Lower leg skin (tissue), 4 donors: ENCODE measurements at regions not wholly inside any gene's neighbourhood (a gene's known extent, or its start where the extent isn't known, plus 50 kb on each side); places are given as distances from the start of the nearest gene placed in this dataset.

ENCODE experiments used
- DNase-seq, 2 donors: peaks; one replicate each; pipeline ENCODE4 v3.0.0-alpha.2; 2019; ENCODE audit warnings: low spot score in 2 of 2
- H3K4me3 ChIP-seq: fragments of 200-600 bp; sonication (generic); 2 replicates; pipeline ENCODE4 v1.5.1; 2017; ENCODE audit warnings: mild to moderate bottlenecking, low read depth; ENCODE audit not compliant: poor library complexity, severe bottlenecking
- POLR2A ChIP-seq, 2 donors: fragments of 450-650 bp; IDR thresholded peaks; one replicate each; pipeline ENCODE4 v1.6.1; 2016 to 2017; ENCODE audit warnings: antibody characterized with exemption in 2 of 2, mild to moderate bottlenecking in 1 of 2, moderate library complexity in 1 of 2
- WGBS, 2 donors: methylation state at CpG; one replicate each; pipeline ENCODE4 v1.1.5; 2018; 5-methylcytosine and 5-hydroxymethylcytosine counted together
- intact Hi-C: fragments of 100-400 bp; cut with DNase I; formaldehyde crosslinking; loops from one replicate; pipeline ENCODE4 v1.15.0; 2023; ENCODE audit warnings: low total_unique reads
- TF ChIP-seq, protein P1 (sequence below), 3 donors: fragments of 450-650 bp; IDR thresholded peaks; one replicate each; pipeline ENCODE4 v1.5.1; 2016; ENCODE audit warnings: antibody characterized with exemption in 3 of 3, mild to moderate bottlenecking in 3 of 3, moderate library complexity in 2 of 3

DNA sequence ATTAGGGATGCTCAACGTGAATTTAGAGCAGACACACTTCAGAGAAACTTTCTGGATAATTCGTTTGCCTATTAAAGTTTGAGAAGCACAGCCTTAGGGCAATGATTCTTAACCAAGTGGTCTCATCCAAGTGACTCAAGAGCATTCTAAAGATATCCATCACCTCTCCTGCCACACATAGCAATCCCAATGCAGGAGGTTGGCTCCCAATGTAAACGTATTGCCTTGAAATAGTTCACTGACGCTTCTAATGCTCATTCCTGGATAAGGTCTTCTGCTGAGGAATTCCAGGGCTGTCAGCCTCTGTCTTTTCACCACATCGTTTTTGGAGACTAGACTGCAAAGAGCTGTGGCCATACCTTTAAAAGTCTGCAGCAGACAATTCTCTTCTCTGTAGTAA is 279.8 kb upstream of the DACH1 start:
- 67 to 71% methylated on average over 5 of the region's 5 CpGs for WGBS, 2 donors
- intact Hi-C loops = no loop called here
- no peak for DNase-seq
- H3K4me3 ChIP-seq = no peak overlapping the region
- TF ChIP-seq, protein P1, sequence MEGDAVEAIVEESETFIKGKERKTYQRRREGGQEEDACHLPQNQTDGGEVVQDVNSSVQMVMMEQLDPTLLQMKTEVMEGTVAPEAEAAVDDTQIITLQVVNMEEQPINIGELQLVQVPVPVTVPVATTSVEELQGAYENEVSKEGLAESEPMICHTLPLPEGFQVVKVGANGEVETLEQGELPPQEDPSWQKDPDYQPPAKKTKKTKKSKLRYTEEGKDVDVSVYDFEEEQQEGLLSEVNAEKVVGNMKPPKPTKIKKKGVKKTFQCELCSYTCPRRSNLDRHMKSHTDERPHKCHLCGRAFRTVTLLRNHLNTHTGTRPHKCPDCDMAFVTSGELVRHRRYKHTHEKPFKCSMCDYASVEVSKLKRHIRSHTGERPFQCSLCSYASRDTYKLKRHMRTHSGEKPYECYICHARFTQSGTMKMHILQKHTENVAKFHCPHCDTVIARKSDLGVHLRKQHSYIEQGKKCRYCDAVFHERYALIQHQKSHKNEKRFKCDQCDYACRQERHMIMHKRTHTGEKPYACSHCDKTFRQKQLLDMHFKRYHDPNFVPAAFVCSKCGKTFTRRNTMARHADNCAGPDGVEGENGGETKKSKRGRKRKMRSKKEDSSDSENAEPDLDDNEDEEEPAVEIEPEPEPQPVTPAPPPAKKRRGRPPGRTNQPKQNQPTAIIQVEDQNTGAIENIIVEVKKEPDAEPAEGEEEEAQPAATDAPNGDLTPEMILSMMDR (IDR thresholded peaks at IDR 0.05) = no peak
- TF ChIP-seq POLR2A (IDR thresholded peaks at IDR 0.05) = no peak

DNA sequence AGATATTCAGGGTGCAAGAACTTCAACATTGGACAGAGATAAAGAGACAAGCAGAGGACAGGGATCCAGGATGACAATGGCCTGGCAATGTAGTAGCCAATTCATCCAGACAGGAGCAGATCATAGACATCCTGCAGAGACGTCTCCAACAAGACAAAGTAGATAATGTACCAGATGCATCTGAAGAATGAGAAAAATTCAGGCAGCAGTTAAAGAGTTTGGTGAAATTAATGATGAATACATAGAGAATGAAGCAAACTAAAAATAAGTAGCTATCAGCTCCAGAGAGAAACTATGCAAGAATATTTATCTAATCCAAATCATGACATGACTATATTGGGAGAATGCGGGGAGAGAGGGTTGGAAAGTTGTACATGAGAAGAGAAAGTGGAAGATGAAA is 278.4 kb upstream of the DACH1 start:
- WGBS, 2 donors = 86% methylated on average over 2 of the region's 2 CpGs
- no peak overlapping the region for H3K4me3 ChIP-seq
- TF ChIP-seq POLR2A (IDR thresholded peaks at IDR 0.05) = no peak
- intact Hi-C loops = no loop called here
- no peak for DNase-seq

DNA sequence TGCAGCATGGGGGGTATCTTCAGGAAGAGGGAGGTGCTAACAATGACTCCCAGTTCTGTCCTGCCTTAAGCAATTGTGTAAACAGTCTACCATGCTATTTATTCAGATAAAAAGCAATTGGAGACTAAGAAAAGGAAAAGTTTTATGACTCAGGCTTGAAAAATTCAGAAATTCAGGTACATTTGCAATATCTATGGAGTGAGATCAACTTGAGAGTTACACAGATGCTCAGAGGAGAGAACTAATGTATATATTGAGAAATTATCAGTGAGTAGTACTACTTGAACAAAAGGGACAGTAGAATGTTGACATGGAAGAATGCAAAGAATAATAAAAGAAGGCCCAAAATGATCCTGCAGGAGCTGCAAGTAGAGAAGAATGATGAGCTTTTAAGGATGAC is 277.6 kb upstream of the DACH1 start:
- H3K4me3 ChIP-seq = no peak overlapping the region
- intact Hi-C loops = no loop called here
- DNase-seq = no peak
- TF ChIP-seq POLR2A (IDR thresholded peaks at IDR 0.05) = no peak
- TF ChIP-seq, protein P1 (IDR thresholded peaks at IDR 0.05) = no peak

DNA sequence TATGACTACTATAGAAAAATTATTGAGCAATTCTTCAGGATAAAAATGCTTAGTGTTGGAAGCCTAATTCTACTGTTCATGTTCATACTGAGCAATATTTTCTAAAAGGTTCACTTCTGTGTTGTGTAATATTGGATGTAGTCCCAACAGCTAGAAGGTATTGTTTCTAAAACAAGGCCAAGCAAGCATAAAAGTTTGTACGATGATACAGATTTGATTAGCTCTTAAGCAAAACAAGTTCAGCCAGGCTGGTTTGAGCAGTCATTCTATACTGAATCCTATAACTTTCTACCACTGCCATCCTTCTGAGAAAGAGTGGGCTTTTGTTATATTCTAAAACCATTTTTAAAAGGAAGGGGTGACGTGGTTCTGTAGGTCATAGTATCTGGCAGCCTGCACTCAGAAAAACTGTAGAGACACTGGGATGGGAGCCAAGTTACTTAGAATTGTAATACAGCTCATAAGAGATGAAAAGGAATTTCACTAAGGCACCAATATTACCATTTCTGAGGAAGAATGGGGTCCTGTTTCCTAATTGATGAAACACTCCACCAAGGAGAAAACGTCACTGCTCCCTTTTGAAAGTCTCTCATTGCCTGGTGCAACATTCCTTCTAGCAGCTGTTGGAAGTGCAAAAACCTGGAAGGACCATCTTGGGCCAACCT is 275.0 kb upstream of the DACH1 start:
- no peak overlapping the region for H3K4me3 ChIP-seq
- 25 to 36% methylated on average over 3 of the region's 3 CpGs for WGBS, 2 donors
- no peak for DNase-seq
- intact Hi-C loops = no loop called here
- TF ChIP-seq, protein P1 (IDR thresholded peaks at IDR 0.05) = no peak
- TF ChIP-seq POLR2A (IDR thresholded peaks at IDR 0.05) = no peak

DNA sequence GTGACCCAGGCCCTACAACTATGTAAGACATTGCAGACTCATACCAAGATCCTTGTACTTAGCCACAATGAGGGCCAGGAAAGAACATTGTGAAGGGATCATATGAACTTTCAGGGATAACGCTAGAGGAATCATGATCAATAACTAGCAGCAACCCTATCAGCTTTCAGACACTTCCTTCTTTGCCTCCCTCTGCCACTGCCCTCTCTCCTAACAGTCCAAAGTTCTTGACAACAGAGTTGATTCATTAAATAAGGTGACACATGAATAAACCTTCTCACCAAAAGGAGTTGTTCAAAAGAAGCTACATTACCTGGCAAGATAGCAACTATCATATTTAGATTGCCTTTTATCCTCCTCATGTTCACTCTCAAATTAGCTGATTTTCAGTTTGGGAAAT is 272.2 kb upstream of the DACH1 start:
- intact Hi-C loops = no loop called here
- TF ChIP-seq, protein P1 (IDR thresholded peaks at IDR 0.05) = no peak
- TF ChIP-seq POLR2A (IDR thresholded peaks at IDR 0.05) = no peak
- no peak overlapping the region for H3K4me3 ChIP-seq
- WGBS, 2 donors = 0 to 40% methylated on average over 1 of the region's 1 CpG
- no peak for DNase-seq

DNA sequence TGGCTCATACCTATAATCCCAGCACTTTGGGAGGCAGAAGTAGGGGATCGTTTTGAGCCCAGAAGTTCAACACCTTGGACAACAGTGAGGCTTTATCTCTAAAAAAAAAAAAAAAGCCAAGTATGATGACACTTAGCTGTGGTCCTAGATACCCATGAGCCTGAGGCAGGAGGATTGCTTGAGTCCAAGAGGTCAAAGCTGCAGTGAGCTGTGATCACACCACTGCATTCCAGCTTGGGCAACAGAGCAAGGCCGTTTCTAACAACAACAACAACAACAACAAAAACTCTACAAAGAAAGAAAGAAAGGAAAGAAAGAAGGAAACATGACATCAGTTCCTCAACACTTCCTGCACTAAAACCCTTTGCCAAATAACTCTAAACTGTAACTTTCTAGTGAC is 265.1 kb upstream of the DACH1 start:
- no peak for TF ChIP-seq POLR2A (IDR thresholded peaks at IDR 0.05)
- TF ChIP-seq, protein P1 (IDR thresholded peaks at IDR 0.05) = no peak
- no peak overlapping the region for H3K4me3 ChIP-seq
- WGBS, 2 donors = 73% methylated on average over 2 of the region's 2 CpGs
- intact Hi-C loops = no loop called here
- no peak for DNase-seq
